H1 (cell line): ENCODE measurements at regions not wholly inside any gene's neighbourhood (a gene's known extent, or its start where the extent isn't known, plus 50 kb on each side); places are given as distances from the start of the nearest gene placed in this dataset.
A peak's percentile ranks its signal among the peaks of the same experiment; 100 is the strongest.

ENCODE experiments used
- CTCF ChIA-PET: fragments of 300-600 bp; sonication (Branson Sonifier 250); formaldehyde crosslinking; loops from one replicate; lab custom pipeline; 2021; ENCODE audit not compliant: partially characterized antibody; lab: Charles Lee
- POLR2A ChIA-PET: fragments of 300-600 bp; sonication (Branson Sonifier 250); formaldehyde crosslinking; loops from one replicate; lab custom pipeline; 2021; ENCODE audit warnings: inconsistent platforms; ENCODE audit not compliant: partially characterized antibody; lab: Charles Lee
- DNase-seq, 2 experiments: peaks; one replicate each; pipeline versions ENCODE4 v3.0.0 to v3.0.0-alpha.2; 2010 to 2022; ENCODE audit warnings: low spot score in 2 of 2, low read depth in 1 of 2, mixed read lengths in 1 of 2
- FAIRE-seq: peaks from 2 replicates; lab custom pipeline; 2011; peaks lifted over from hg19 to GRCh38; lab: Jason Lieb, UNC
- H2AFZ ChIP-seq: 2 replicates; pipeline ENCODE4 v1.8.1; 2012; ENCODE audit warnings: low read length, inconsistent platforms
- H2AK5ac ChIP-seq: 2 replicates; pipeline ENCODE4 v1.6.1; 2013; ENCODE audit warnings: low read depth, low read length
- H2BK120ac ChIP-seq: replicated peaks from 2 replicates; pipeline ENCODE3; 2013; ENCODE audit warnings: low read depth, low read length, inconsistent platforms
- H2BK12ac ChIP-seq: 2 replicates; pipeline ENCODE4 v1.6.1; 2013; ENCODE audit warnings: low read depth, low read length
- H2BK15ac ChIP-seq: 2 replicates; pipeline ENCODE4 v1.6.1; 2013; ENCODE audit warnings: low read length
- H2BK20ac ChIP-seq: 2 replicates; pipeline ENCODE4 v1.6.1; 2013; ENCODE audit warnings: low read length
- H2BK5ac ChIP-seq: 2 replicates; pipeline ENCODE4 v1.6.1; 2013; ENCODE audit warnings: low read depth, low read length
- H3K14ac ChIP-seq: 2 replicates; pipeline ENCODE4 v1.6.1; 2013; ENCODE audit warnings: inconsistent platforms; ENCODE audit not compliant: insufficient read length
- H3K18ac ChIP-seq: 2 replicates; pipeline ENCODE4 v1.6.1; 2013; ENCODE audit warnings: low read length; ENCODE audit errors: extremely low read depth
- H3K23ac ChIP-seq: 2 replicates; pipeline ENCODE4 v1.6.1; 2013; ENCODE audit warnings: inconsistent platforms; ENCODE audit not compliant: insufficient read length
- H3K23me2 ChIP-seq: 2 replicates; pipeline ENCODE4 v1.6.1; 2013; ENCODE audit warnings: low read depth, low read length
- H3K27ac ChIP-seq: 2 replicates; pipeline ENCODE4 v1.6.1; 2011; ENCODE audit warnings: low read depth, low read length, inconsistent platforms
- H3K27me3 ChIP-seq, 4 experiments: replicated peaks in 1 of 4; 1 replicate in 1 of 4; 2 replicates in 3 of 4; pipeline versions ENCODE4 v1.6.1 to v1.8.1; 2011 to 2013; ENCODE audit warnings: low read length in 3 of 4, mild to moderate bottlenecking in 3 of 4, inconsistent platforms in 2 of 4, mixed read lengths in 2 of 4, moderate library complexity in 1 of 4; ENCODE audit not compliant: control insufficient read depth in 3 of 4, insufficient read depth in 3 of 4; ENCODE audit errors: extremely low read depth in 1 of 4
- H3K36me3 ChIP-seq, 4 experiments: 2 replicates each; pipeline versions ENCODE4 v1.6.1 to v1.8.1; 2011 to 2013; ENCODE audit warnings: mild to moderate bottlenecking in 4 of 4, low read length in 3 of 4, moderate library complexity in 2 of 4, control low read depth in 1 of 4, inconsistent platforms in 1 of 4; ENCODE audit not compliant: insufficient read depth in 4 of 4, control insufficient read depth in 2 of 4
- H3K4ac ChIP-seq: replicated peaks from 2 replicates; pipeline ENCODE3; 2013; ENCODE audit warnings: low read length, low read depth, mixed read lengths, inconsistent platforms; ENCODE audit not compliant: insufficient read length
- H3K4me1 ChIP-seq, 4 experiments: replicated peaks in 1 of 4; 1 replicate in 1 of 4; 2 replicates in 3 of 4; pipeline versions ENCODE4 v1.6.1 to v1.8.1; 2011 to 2013; ENCODE audit warnings: low read length in 3 of 4, inconsistent platforms in 2 of 4, mixed read lengths in 1 of 4; ENCODE audit not compliant: insufficient read depth in 4 of 4, control insufficient read depth in 3 of 4
- H3K4me2 ChIP-seq, 2 experiments: 2 replicates each; pipeline versions ENCODE4 v1.6.1 to v1.8.1; 2011 to 2013; ENCODE audit warnings: low read depth in 2 of 2, low read length in 2 of 2, control low read depth in 1 of 2, inconsistent platforms in 1 of 2, mild to moderate bottlenecking in 1 of 2; ENCODE audit not compliant: insufficient read depth in 1 of 2
- H3K4me3 ChIP-seq, 4 experiments: fragments of 200-600, 300-600 bp in 1 of 4; sonication (generic), shearing (Covaris generic), sonication (Bioruptor Twin) in 1 of 4; 2 replicates each; pipeline versions ENCODE4 v1.5.1 to v1.8.1; 2011 to 2016; ENCODE audit warnings: low read length in 4 of 4, low read depth in 3 of 4, control low read depth in 2 of 4, inconsistent platforms in 2 of 4, mild to moderate bottlenecking in 2 of 4, mixed read lengths in 1 of 4, moderate library complexity in 1 of 4; ENCODE audit not compliant: insufficient read depth in 2 of 4; ENCODE audit errors: extremely low read depth in 1 of 4
- H3K56ac ChIP-seq: replicated peaks from 2 replicates; pipeline ENCODE3; 2013; ENCODE audit warnings: low read depth, mild to moderate bottlenecking, mixed read lengths, low read length, inconsistent platforms; ENCODE audit not compliant: insufficient read length
- H3K79me1 ChIP-seq: 2 replicates; pipeline ENCODE4 v1.6.1; 2013; ENCODE audit warnings: low read depth, low read length, control low read depth
- H3K79me2 ChIP-seq, 2 experiments: 2 replicates each; pipeline versions ENCODE4 v1.6.1 to v1.8.1; 2012 to 2013; ENCODE audit warnings: low read length in 2 of 2, mild to moderate bottlenecking in 2 of 2, inconsistent platforms in 1 of 2; ENCODE audit not compliant: insufficient read depth in 2 of 2, control insufficient read depth in 1 of 2
- H3K9ac ChIP-seq, 4 experiments: replicated peaks in 1 of 4; 1 replicate in 1 of 4; 2 replicates in 3 of 4; pipeline versions ENCODE4 v1.6.1 to v1.8.1; 2011 to 2013; ENCODE audit warnings: low read depth in 3 of 4, low read length in 3 of 4, control low read depth in 2 of 4, mild to moderate bottlenecking in 2 of 4, moderate library complexity in 2 of 4, inconsistent platforms in 1 of 4; ENCODE audit errors: extremely low read depth in 1 of 4
- H3K9me3 ChIP-seq, 2 experiments: 2 replicates each; pipeline versions ENCODE4 v1.6.1 to v1.8.1; 2012 to 2013; ENCODE audit warnings: mild to moderate bottlenecking in 2 of 2, moderate library complexity in 2 of 2, control low read depth in 1 of 2, inconsistent platforms in 1 of 2, low read depth in 1 of 2, low read length in 1 of 2, mixed read lengths in 1 of 2; ENCODE audit not compliant: insufficient read depth in 2 of 2
- H4K20me1 ChIP-seq, 2 experiments: replicated peaks in 1 of 2; 2 replicates each; pipeline versions ENCODE3 to v1.8.1; 2011 to 2013; ENCODE audit warnings: inconsistent platforms in 2 of 2, low read length in 2 of 2, mild to moderate bottlenecking in 1 of 2; ENCODE audit not compliant: insufficient read depth in 2 of 2, control insufficient read depth in 1 of 2
- H4K5ac ChIP-seq: 2 replicates; pipeline ENCODE4 v1.6.1; 2013; ENCODE audit warnings: low read length, low read depth, mixed read lengths, inconsistent platforms; ENCODE audit not compliant: insufficient read length
- H4K8ac ChIP-seq: 2 replicates; pipeline ENCODE4 v1.8.0; 2013; ENCODE audit warnings: mild to moderate bottlenecking, moderate library complexity, low read length, inconsistent platforms; ENCODE audit not compliant: insufficient read depth; ENCODE audit errors: extremely low read depth
- H4K91ac ChIP-seq: replicated peaks from 2 replicates; pipeline ENCODE3; 2013; ENCODE audit warnings: low read length, mixed read lengths, inconsistent platforms; ENCODE audit not compliant: insufficient read length
- CREB1 ChIP-seq: IDR thresholded peaks from 2 replicates; pipeline ENCODE4 v1.6.1; 2012; ENCODE audit warnings: inconsistent platforms
- POLR2A ChIP-seq, 2 experiments: IDR thresholded peaks; 1 replicate in 1 of 2; 2 replicates in 1 of 2; pipeline ENCODE4 v1.6.1; 2011; ENCODE audit warnings: low read depth in 2 of 2, low read length in 2 of 2, mild to moderate bottlenecking in 2 of 2; ENCODE audit errors: control extremely low read depth in 1 of 2
- SAP30 ChIP-seq: fragments of 300-600 bp; sonication (generic); IDR thresholded peaks from 2 replicates; pipeline ENCODE4 v1.7.1; 2012; ENCODE audit warnings: low read length, moderate library complexity, mild to moderate bottlenecking, inconsistent platforms; ENCODE audit not compliant: insufficient read depth, insufficient replicate concordance
- TBP ChIP-seq: IDR thresholded peaks from 2 replicates; pipeline ENCODE4 v1.6.1; 2011; ENCODE audit warnings: low read depth, low read length, improper control_type of control experiment
- WGBS, 2 experiments: shearing (Covaris generic) in 1 of 2; methylation state at CpG; one replicate each; pipeline versions ENCODE4 v1.1.6 to v1.1.7; 2013 to 2015; ENCODE audit warnings: low lambda C conversion rate in 2 of 2, mixed read lengths in 2 of 2, inconsistent platforms in 1 of 2, low coverage in 1 of 2, missing lambda C conversion rate in 1 of 2; ENCODE audit not compliant: insufficient replicate concordance in 2 of 2, insufficient coverage in 1 of 2, insufficient read length in 1 of 2; ENCODE audit errors: extremely low coverage in 1 of 2, missing lambda C conversion rate in 1 of 2; 5-methylcytosine and 5-hydroxymethylcytosine counted together

DNA sequence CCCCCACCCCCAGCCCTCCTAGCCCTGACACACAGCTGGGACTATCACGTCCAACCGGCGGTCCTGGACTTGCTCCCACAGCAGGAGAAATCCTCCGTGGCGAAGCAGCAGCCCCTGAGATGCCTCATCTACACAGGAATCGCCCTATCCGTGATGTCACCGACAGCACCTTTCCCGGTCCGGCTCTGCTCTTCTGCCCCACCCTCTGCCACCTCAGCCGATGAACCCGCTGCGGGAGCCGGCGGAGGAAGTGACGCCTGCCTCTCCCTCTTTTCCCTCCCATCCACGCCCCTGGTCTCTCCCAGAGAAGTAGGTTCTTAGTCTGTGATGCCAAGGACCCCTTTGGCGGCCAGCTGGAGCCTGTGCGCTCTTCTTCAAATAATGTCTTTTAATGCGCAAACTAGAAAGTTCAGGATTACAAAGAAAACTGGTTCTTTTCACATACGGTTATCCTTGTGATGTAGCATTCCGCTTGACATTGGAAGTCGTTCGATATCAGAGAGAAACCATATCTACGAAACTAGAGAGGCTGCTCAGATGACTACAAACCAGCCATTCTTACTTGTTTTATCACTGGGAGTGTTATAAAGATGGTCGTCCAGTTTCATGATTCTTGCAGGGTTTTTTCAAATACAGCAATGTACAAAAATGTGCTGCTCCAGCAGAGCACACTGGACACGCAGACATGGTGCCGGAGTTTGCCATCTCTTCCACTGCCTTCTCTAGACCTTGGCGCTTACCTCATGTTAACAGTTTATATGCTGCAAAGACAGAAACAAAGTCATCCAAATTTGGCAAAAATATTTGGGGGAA is 120.3 kb downstream of the PPIAL4G start:
- H3K9me3 ChIP-seq, result no peaks in the 10 kb centered on the region
- no peak overlapping the region for H2AK5ac ChIP-seq
- H3K79me1 ChIP-seq, result no peaks in the 10 kb centered on the region
- peaks cover 11% of the 10 kb centered on the region for H3K23me2 ChIP-seq
- FAIRE-seq (no peak), DNase-seq (peak; percentile 56 to 77)
- peaks cover 0 to 8% (median 5%) of the 10 kb centered on the region in 4 experiments; a peak in 3 of 7 replicates for H3K27me3 ChIP-seq
- H2BK15ac ChIP-seq, result no peak overlapping the region
- TF ChIP-seq POLR2A (IDR thresholded peaks at IDR 0.05; ENCODE audit: control extremely low read depth in 1 of 2, low read depth in 2 of 2, low read length in 2 of 2) (peak in 1 of 2 experiments; percentile 3; a peak in 1 of 3 replicates), CREB1 (peak; percentile 81), TBP (peak; percentile 45; the same call in 1 of the 2 replicates), SAP30 (no peak)
- H3K56ac ChIP-seq, result no peak overlapping the region
- no peaks in the 10 kb centered on the region for H4K20me1 ChIP-seq
- H2BK120ac ChIP-seq, result no peak overlapping the region
- no peak overlapping the region for H3K27ac ChIP-seq
- peaks cover 0 to 6% (median 2%) of the 10 kb centered on the region in 4 experiments; a peak in 3 of 7 replicates for H3K4me1 ChIP-seq
- no peak overlapping the region for H2BK20ac ChIP-seq
- no peak overlapping the region for H4K8ac ChIP-seq
- 31% methylated on average over 28 of the region's 29 CpGs; no CpG with 5 or more reads in 1 of the 2 experiments for WGBS, 2 experiments
- POLR2A ChIA-PET, result interaction anchor here (1.2 to 1.8 kb wide), 2 partner anchors 16 to 29 kb away, joined by 3 read pairs; no protein-coding TSS in a partner anchor
- H4K5ac ChIP-seq, result no peak overlapping the region
- no peak overlapping the region; a peak in 2 of 7 replicates for H3K9ac ChIP-seq
- H2BK12ac ChIP-seq, result 0 out of 2 replicates have a peak overlapping the region, but pooled peaks have one; percentile 56
- CTCF ChIA-PET, result no interaction called here
- H3K23ac ChIP-seq, result no peak overlapping the region
- H3K18ac ChIP-seq, result no peak overlapping the region
- H3K79me2 ChIP-seq, result no peaks in the 10 kb centered on the region
- 0 out of 2 replicates have a peak overlapping the region, but pooled peaks have one; percentile 55 for H2BK5ac ChIP-seq
- no peak overlapping the region for H3K14ac ChIP-seq
- peak overlapping the region; percentile 52 for H2AFZ ChIP-seq
- H3K4ac ChIP-seq, result no peak overlapping the region
- no peak overlapping the region for H4K91ac ChIP-seq
- H3K4me3 ChIP-seq, result peak overlapping the region; percentile 20 to 62 (median 39); a peak in 7 of 8 replicates
- H3K4me2 ChIP-seq, result peak overlapping the region; percentile 85 to 94
- no peaks in the 10 kb centered on the region for H3K36me3 ChIP-seq
